ENCODE measurements at regions not wholly inside any gene's neighbourhood (a gene's known extent, or its start where the extent isn't known, plus 50 kb on each side); places are given as distances from the start of the nearest gene placed in this dataset.

- no peak overlapping the region for H2AFZ ChIP-seq (replicated peaks; ENCODE audit: low read length, poor library complexity)
- no peak overlapping the region for H2BK5ac ChIP-seq (ENCODE audit: low read depth, low read length, poor library complexity, severe bottlenecking)
- ATAC-seq (ENCODE audit: low read depth), result no peak
- DNase-seq, result no peak
- dilution Hi-C loops (cut with HindIII; ENCODE audit: low sequenced_read_pairs, unreplicated experiment) (no loop called here), intact Hi-C loops (cut with micrococcal nuclease) (no loop called here), in situ Hi-C loops (cut with MboI; ENCODE audit: low sequenced_read_pairs) (no loop called here)
- H3K9me3 ChIP-seq (ENCODE audit: control insufficient read depth, insufficient read depth, low read length), result peaks cover 9% of the 10 kb centered on the region
- no TSS peak for BruUV-seq (replicated peaks)
- CTCF ChIA-PET, result no interaction called here
- H2BK120ac ChIP-seq (ENCODE audit: low read depth, low read length), result no peak overlapping the region
- H2AK5ac ChIP-seq (ENCODE audit: low read depth, low read length), result no peak overlapping the region
- 66% methylated on average over 3 of the region's 10 CpGs; no CpG with 5 or more reads in 1 of the 2 experiments for WGBS, 2 experiments (ENCODE audit: extremely low coverage in 2 of 2, insufficient read length in 1 of 2)
- H2AK9ac ChIP-seq (replicated peaks; ENCODE audit: low read depth, low read length, poor library complexity), result no peak overlapping the region
- H3K23ac ChIP-seq (ENCODE audit: low read depth, low read length), result no peak overlapping the region
- no peak overlapping the region for H3K4ac ChIP-seq (ENCODE audit: low read depth, low read length)
- no peak overlapping the region for H3K4me2 ChIP-seq (ENCODE audit: low read depth, low read length)
- no peaks in the 10 kb centered on the region for H3K27me3 ChIP-seq (ENCODE audit: control insufficient read depth, insufficient read depth, low read length)
- H4K8ac ChIP-seq (ENCODE audit: low read depth in 2 of 2, low read length in 2 of 2), result no peak overlapping the region
- H3K4me1 ChIP-seq (ENCODE audit: control insufficient read depth, insufficient read depth, low read length), result no peaks in the 10 kb centered on the region
- H4K20me1 ChIP-seq (ENCODE audit: insufficient read depth, low read length), result no peaks in the 10 kb centered on the region
- POLR2A ChIA-PET (ENCODE audit: unreplicated experiment), result no interaction called here
- H2BK20ac ChIP-seq (ENCODE audit: low read depth, low read length), result no peak overlapping the region
- H4K91ac ChIP-seq (ENCODE audit: insufficient read depth, low read depth, low read length), result no peak overlapping the region
- H3K18ac ChIP-seq (ENCODE audit: low read depth, low read length), result no peak overlapping the region
- no peak overlapping the region for H3K9ac ChIP-seq (ENCODE audit: low read depth, low read length)
- H3K14ac ChIP-seq (replicated peaks; ENCODE audit: low read depth, low read length), result no peak overlapping the region
- no peaks in the 10 kb centered on the region for H3K36me3 ChIP-seq (ENCODE audit: control insufficient read depth, insufficient read depth, low read length)
- no peaks in the 10 kb centered on the region for H3K9me1 ChIP-seq (ENCODE audit: insufficient read depth, low read length)
- no peak overlapping the region for H4K5ac ChIP-seq (ENCODE audit: low read depth, low read length)
- no peak overlapping the region for H3K4me3 ChIP-seq (ENCODE audit: insufficient read depth, low read depth, low read length)
- H3K56ac ChIP-seq (ENCODE audit: extremely low read depth, insufficient read depth, low read length), result no peak overlapping the region
- no peaks in the 10 kb centered on the region for H3K79me1 ChIP-seq (ENCODE audit: low read depth in 1 of 2, low read length in 2 of 2)
- no peak overlapping the region for H3K27ac ChIP-seq (ENCODE audit: insufficient read depth, low read length)
- H2BK15ac ChIP-seq (ENCODE audit: low read depth, low read length), result no peak overlapping the region
- TF ChIP-seq RCOR1 (IDR thresholded peaks at IDR 0.05; ENCODE audit: insufficient replicate concordance, low read length) (no peak), MAFK (IDR thresholded peaks at IDR 0.05; ENCODE audit: low read depth, low read length) (no peak), RAD21 (IDR thresholded peaks at IDR 0.05; ENCODE audit: low read length) (no peak), SMC3 (IDR thresholded peaks at IDR 0.05; ENCODE audit: low read depth, low read length) (no peak), FOS (IDR thresholded peaks at IDR 0.05; ENCODE audit: low read depth, low read length) (no peak), BHLHE40 (IDR thresholded peaks at IDR 0.05; ENCODE audit: low read depth, low read length) (no peak), NFE2L2 (IDR thresholded peaks at IDR 0.05; ENCODE audit: low read depth, low read length) (no peak), CHD1 (IDR thresholded peaks at IDR 0.05; ENCODE audit: low read depth, low read length) (no peak), CTCF (conservative IDR thresholded peaks at IDR 0.05; ENCODE audit: low read depth, low read length) (no peak)
These were observed 622.8 kb downstream of the QKI start for GRCh38 chr6:164037171-164037870.

Data from IMR-90 (cell line).